GM15510 (cell line): ENCODE measurements at regions not wholly inside any gene's neighbourhood (a gene's known extent, or its start where the extent isn't known, plus 50 kb on each side); places are given as distances from the start of the nearest gene placed in this dataset.

Experiments
- POLR2A ChIP-seq: IDR thresholded peaks from 3 replicates; pipeline ENCODE4 v1.6.1; 2011; ENCODE audit warnings: borderline replicate concordance; ENCODE audit not compliant: insufficient read length; ENCODE audit errors: extremely low read depth

- TF ChIP-seq POLR2A, result no peak
Measured at GRCh38 chr6:170145272-170145592, 145.6 kb downstream of the DLL1 start.

DNA sequence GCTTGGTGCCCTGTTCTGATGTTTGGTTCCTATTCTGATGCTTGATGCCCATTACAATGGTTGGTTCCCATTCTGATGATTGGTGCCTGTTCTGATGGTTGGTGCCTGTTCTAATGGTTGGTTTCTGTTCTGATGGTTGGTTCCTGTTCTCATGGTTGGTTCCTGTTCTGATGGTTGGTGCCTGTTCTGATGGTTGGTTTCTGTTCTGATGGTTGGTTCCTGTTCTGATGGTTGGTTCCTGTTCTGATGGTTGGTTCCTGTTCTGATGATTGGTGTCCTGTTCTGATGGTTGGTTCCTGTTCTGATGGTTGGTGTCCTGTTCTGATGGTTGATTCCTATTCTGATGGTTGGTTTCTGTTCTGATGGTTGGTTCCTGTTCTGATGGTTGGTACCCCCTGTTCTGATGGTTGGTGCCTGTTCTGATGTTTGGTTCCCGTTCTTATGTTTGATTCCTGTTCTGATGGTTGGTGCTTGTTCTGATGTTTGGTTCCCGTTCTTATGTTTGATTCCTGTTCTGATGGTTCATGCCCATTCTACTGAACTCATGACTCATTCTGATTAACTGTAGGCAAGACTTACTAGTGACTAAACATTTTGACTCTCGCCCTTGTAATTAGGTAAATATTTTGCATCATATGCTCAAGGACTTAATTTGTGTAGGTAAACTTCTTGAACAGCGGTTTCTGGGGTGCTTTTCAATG, 146.2 kb downstream of the DLL1 start:
- no peak for TF ChIP-seq POLR2A

DNA sequence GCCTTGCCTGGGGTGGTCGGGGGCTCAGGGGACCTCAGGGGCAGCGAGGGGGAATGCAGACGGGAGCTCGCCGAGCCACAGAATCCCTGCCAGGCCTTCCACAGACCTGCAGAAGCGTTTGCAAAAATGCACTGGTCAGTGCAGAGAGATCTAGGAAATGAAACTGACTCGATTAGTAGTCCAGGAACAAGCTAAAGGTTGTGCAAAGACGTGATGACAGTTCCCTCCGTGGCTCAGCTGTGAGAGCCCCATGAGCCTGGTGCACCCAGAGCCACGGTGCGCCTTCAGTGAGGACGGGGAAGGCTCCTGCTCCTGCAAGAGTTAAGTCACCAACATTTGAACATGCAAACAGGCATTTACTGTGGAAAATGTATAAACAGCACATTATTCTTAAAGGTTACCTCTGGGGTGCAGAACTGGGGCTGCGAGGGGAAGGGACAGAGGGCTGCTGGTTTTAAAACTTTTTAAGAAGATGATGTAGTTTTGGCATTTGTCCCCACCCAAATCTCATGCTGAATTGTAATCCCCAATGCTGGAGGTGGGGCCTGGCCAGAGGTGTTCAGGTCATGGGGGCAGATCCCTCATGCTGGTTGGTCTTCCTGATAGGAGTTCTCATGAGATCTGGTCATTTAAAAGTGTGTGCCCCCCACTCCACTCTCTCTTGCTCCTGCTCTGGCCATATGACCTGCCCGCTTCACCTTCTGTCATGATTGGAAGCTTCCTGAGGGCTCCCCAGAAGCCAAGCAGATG, 147.3 kb downstream of the DLL1 start:
- no peak for TF ChIP-seq POLR2A

- no peak for TF ChIP-seq POLR2A
Measured at GRCh38 chr6:170142559-170142958, 148.3 kb downstream of the DLL1 start.

DNA sequence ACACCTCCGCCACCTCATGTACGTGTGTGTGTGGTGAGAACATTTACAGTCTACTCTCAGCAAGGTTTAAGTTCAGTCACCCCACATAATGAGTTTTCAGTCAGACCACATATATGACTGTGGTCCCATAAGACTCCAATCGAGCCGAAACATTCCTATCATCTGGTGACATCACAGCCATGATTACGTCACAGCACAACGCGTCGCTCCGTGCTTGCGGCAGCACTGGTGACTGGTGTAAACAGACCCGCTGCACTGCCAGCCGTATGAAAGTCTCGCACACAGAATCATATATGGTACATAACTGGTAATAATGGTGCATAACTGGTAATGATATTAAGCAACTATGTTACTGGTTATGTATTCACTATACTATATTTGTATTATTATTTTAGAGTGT, 150.7 kb downstream of the DLL1 start:
- TF ChIP-seq POLR2A, result no peak

GRCh38 chr6:170139531-170139930, 151.3 kb downstream of the DLL1 start:
- TF ChIP-seq POLR2A, result no peak

- no peak for TF ChIP-seq POLR2A
Measured at GRCh38 chr6:170137911-170138910, 152.7 kb downstream of the DLL1 start.

GRCh38 chr6:170137176-170137891, 153.5 kb downstream of the DLL1 start:
- no peak for TF ChIP-seq POLR2A

DNA sequence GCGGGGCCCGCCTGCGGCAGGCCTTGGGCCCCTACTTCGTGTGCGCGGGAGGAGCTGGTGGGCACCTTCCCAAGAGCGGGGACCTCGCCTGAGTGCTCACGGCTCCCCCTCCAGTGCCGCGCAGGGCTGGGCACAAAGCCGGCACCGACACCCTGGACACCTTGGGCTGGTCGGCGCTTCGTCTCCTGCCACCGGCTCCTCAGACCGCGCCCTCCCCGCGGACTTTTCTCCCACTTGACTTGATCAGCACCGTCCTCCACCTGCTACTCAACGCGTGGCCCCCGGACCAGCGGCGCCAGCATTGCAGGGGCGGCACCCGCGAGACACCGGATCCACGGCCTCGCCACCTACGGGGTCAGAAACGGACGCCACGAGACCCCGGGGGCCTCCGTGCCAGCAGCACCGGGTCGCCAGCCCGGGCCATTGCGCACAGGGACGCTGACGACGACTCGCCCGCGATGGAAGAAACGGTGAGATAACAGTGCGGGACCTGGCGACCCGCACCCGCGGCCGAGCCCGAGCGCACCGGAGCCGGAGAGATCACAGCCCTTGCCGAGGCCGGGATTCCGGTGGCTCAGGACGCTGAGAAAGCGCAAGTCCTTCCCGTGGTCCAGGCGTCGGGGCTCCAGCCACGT, 154.2 kb downstream of the DLL1 start:
- no peak for TF ChIP-seq POLR2A

- TF ChIP-seq POLR2A, result no peak
Measured at GRCh38 chr6:170135821-170136471, 154.9 kb downstream of the DLL1 start.

- TF ChIP-seq POLR2A, result no peak
Measured at GRCh38 chr6:170135461-170135820, 155.4 kb downstream of the DLL1 start.

GRCh38 chr6:170134471-170135440, 156.1 kb downstream of the DLL1 start:
- TF ChIP-seq POLR2A, result no peak

DNA sequence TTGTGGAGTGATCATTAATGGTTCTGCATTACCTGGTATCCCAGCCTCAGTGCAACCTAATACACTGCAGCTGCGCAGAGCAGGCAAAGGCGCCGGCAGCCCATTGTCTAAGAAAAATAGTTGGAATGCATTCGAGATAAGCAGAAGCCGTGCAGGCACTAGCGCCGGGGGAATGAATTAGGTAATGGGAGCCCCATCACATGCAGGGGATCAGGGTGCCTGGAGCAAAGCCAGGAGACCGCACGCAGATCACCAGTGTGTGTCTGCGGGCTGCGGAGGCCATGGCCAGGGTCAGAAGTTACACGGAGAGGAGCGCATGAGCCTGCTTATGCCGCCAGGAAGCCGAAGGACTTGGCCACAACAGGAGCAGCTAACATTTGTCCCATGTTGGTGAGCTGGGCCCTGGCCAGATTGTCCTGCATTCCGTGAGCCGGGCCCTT, 156.8 kb downstream of the DLL1 start:
- no peak for TF ChIP-seq POLR2A

GRCh38 chr6:170132561-170132991, 158.3 kb downstream of the DLL1 start:
- no peak for TF ChIP-seq POLR2A
